HG03064 (cell line): ENCODE measurements at regions not wholly inside any gene's neighbourhood (a gene's known extent, or its start where the extent isn't known, plus 50 kb on each side); places are given as distances from the start of the nearest gene placed in this dataset.
"Not testable (repeated sequence)": the region's sequence is repeated elsewhere in the genome, so short reads cannot be mapped to it uniquely, and the experiment has no call there.

Experiments
- ATAC-seq: cut with Tn5 transposase; IDR thresholded peaks from one replicate; pipeline ENCODE4 v1.9.1; 2021; ENCODE audit warnings: low read depth; ENCODE audit not compliant: unreplicated experiment

DNA sequence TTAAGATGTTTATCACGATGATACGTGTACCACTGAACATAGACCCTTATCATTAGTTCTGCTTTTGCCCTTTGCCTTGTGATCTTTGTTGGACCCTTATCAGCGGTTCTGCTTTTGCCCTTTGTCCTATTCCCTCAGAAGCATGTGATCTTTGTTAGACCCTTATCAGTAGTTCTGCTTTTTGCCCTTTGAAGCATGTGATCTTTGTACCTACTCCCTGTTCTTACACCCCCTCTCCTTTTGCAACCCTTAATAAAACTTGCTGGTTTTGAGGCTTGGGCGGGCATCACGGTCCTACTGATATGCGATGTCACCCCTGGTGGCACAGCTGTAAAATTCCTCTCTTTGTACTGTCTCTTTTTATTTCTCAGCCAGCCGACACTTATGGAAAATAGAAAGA is 117.0 kb downstream of the SDHAF3 start:
- not testable (repeated sequence) for ATAC-seq

DNA sequence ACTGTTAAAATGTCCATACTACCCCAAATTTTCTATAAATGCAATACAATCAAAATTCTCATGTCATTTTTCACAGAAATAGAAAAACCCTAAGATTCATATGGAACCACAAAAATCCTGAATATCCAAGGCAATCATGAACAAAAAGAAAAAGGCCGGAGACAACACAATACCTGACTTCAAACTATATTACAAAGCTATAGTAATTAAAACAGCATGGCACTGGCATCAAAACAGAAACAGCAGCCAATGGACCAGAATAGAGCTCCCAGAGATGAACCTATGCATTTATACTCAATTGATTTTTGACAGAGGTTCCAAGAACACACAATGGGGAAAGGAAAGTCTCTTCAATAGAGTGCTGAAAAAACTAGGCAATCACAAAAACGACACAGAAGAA is 128.8 kb downstream of the SDHAF3 start:
- no peak for ATAC-seq

DNA sequence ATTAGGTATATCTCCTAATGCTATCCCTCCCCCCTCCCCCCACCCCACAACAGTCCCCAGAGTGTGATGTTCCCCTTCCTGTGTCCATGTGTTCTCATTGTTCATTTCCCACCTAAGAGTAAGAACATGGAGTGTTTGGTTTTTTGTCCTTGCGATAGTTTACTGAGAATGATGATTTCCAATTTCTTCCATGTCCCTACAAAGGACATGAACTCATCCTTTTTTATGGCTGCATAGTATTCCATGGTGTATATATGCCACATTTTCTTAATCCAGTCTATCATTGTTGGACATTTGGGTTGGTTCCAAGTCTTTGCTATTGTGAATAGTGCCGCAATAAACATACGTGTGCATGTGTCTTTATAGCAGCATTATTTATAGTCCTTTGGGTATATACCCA is 140.7 kb downstream of the SDHAF3 start:
- ATAC-seq, result not testable (repeated sequence)

DNA sequence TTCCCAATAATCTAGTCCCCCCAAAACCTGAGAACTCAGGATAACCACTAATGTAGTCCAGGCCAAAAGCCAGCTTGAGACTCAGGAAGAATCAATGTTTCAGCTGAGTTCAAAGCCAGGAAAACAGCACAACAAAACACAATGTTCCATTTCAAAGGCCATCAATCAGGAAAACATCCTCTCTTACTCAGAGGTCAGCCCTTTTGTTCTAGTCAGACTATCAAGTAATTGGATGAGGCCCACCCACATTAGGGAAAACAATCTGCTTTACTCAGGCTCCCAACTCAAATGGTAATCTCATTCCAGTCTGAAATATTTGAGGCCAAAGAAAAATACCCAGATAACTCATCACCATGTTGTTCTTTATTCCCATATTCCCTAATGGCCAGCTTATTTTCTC is 152.2 kb downstream of the SDHAF3 start:
- ATAC-seq, result no peak

DNA sequence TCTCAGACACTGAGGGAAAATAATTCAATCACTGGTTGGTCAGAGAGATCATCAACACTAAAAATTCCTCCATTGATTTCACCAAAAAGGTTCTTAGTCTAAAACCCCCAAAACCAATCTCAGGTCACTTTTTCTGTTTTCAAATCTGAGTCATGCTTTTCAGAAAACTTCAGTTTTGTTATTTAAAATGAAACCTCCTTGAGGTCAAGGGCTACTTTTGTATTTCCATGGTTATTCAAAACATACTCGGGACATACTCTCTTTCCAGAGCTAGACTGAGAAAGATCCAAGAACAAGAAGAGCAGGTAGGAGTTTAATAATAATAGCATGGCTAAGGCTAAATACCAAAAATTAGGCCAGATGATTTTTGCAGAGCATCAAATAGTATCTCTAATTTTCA is 152.8 kb downstream of the SDHAF3 start:
- ATAC-seq, result no peak

DNA sequence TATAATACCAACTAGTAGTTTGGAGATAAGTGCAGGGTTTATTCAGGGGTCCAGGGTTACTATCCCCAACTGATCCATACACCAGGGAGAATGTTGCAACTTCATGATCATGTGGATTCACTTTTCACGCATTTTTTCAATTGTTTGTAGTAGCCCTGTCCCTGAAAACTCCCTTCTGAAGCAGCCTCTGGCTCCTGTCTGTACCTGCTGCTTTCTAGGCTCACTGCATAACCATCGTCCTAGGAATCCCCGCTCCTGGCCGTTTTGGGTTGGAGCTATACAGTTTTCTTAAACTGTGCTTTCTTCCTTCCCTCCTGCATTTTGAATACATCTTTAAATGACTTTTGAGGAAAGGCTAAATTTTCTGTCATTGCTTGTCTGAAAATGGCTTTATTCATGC is 154.1 kb downstream of the SDHAF3 start:
- no peak for ATAC-seq

DNA sequence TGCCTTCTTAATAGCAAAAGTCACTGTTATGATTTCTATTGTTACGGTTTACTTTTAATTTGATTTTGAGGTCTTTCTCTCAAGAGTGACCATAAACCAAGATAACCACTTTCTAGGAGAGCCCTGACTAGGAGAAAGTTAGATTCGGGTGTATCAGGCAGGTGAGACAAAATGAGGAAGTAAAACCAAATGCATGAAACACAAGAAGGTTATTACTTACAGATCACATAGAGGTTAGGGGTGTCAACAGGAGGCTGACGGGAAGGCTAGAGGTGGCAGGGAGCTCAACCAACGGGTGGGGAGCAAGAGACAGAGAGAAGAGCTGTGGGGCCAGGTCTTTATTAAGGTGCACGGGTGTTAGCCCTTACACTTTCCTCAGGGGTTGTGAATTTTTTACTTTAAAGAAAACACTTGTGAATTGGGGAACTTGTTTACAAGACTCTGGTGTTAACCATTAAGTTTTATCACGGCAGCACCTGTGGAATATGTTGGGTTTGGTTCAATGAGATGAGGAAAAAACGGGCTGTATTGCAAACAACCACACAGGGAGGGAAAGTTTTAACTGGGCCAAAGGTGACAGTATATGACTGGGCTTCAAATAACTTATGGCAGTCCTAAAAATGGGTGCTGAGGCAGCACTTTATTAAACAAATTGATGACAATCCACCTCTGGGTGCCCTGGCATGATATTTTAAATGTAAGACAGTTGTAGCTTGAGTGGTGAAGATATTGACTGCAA is 154.9 kb downstream of the SDHAF3 start:
- no peak for ATAC-seq

DNA sequence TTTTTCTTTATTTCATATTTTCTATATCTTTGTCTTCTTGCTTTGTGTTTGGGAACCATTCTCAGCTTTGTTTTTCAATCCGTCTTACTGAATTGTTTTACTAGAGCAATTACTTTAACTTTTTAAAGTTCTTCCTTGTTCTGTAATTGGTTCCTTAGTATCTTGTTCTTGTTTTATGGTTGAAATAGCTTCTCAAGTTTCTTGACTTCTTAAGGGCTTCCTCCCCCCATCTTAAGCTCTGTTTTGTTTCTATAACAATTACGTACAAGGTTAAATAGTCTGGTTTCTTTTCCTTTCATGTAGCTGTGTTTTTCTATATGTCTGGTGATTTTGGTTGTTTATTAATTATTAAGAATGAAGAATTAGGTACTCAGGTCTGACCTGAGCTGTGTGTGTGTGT is 158.0 kb downstream of the SDHAF3 start:
- no peak for ATAC-seq

DNA sequence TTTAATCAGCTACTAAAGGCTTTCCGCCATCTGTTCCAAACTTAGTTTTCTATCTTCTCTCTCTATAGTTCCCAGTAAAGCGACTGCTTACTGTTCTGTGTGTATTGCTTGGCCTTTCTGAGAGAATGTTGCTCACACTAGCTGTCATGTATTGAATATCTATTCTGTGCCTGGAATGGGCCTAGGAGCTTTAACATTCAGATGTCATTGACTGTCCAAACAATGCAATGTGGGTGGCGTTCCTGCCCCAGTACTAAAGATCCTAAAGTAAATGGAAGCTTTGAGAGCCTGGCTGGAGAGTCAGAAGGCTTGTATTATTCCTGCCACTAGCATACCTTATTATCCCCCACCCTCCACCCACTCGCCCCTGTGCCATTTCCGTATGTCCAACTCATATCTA is 163.5 kb downstream of the SDHAF3 start:
- no peak for ATAC-seq

DNA sequence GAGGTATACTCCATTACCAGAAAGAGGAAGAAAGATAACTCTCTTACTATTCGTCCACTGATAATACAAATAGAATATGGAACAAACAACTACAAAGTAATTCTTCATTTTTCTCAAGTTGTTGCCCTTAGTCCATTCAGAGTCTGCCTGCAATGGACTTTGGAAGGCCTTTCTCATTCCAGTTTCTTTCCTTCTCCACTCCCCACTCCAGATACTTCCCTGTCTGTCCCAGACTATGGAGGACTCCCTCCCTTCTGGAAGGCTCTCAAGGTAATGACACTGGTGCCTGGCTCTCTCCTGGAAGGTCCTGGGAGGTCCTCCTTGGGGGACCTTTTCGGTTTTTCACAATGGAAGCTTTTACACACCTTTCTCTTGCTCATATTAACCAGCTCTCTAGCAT is 167.8 kb downstream of the SDHAF3 start:
- ATAC-seq, result no peak

DNA sequence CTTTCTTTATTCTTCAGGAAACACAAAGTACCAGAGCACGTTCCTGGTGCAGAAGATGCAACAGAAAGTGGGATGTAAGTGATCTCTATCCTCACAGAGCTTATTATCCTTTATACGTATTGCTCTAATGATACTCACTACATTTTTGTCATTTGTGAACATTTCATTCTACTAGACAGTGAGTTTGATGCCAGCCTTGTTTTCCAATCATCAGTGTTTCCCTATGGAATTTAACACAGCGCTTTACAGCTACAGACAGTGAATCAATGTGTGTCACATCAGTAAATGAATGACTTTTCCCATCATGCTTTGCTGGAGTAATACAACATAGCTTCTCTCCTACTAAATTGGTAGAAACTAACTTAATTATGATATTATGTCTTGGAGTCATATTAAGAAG is 175.5 kb downstream of the SDHAF3 start:
- no peak for ATAC-seq

DNA sequence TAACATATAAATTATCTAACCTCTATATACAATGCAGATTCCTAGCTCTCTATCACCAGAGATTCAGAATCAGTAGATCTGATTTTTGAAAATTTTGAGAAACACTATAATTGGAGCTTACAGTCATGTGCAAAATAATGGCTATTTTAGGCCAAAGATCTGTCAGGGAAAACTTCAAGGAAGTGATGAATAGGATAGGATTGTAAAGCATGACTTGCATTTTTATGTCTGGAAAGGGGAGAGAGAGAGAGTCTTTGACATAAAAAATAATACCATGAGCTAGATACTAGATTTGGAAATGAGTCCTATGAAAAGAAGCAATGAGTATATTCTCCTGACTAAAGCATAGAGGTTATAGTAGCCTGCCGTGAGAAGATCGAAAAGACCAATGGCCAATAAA is 181.1 kb downstream of the SDHAF3 start:
- ATAC-seq, result no peak

DNA sequence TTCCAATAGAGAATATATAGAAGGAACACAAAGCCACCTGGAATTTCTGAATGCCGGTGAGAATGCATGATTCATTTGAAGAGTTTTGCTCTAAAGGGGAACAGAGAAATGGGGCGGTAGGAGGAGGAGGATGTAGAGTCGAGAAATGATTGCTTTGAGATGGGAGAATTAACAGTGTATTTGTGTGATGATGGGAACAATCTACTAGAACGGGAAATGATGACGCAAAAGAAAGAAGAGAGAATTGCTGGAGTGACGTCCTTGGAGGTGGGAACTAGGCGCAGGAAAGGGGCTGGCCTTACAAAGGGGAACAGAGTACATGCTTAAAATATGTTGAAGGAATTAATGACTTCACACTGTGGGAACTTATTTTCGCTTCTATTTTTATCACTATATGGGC is 188.1 kb downstream of the SDHAF3 start:
- no peak for ATAC-seq

DNA sequence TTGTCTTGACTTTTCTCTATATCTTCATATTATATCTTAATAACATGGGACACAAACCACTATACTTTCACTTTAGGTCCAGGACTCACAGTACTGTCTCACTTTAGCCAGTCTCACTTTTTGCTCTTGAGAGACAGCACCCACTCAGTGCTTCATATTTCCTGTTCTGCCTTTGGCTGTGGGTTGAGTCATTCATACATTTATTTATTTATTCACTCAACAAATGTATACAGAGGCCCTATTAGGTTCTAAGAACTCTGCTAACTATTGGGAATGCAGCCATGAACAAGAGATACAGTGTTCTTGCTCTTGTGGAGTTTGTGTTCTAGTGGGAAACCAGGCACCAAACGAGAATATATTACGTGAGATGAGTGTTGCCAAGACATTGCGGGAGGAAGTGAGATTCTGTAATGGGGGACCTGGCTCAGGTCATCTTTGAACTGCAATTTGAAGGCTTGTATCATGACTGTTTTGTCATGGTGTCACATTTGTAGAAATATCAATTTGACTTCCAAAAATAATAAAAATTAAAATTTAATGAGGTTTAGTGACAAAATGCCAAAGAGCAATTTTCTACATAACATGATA is 190.1 kb downstream of the SDHAF3 start:
- ATAC-seq, result no peak

DNA sequence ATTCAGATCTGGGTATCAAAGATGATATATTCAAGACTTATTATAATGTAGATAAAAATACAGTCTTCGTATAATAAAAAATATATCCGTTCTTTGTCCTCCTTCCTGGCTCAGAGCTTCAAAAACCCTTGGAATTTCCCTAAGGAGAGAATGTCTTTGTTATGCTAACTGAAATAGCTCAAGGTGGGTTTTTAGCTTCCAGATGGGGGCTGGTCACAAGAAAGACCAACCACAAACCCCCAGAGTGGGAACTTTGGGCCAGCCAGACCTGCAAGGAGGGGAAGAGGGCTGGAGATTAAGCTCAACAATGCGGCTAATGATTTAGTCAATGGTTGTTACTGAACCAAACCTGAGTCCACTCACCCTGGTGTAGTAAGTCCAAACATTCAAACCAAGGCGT is 196.4 kb downstream of the SDHAF3 start:
- ATAC-seq, result no peak

DNA sequence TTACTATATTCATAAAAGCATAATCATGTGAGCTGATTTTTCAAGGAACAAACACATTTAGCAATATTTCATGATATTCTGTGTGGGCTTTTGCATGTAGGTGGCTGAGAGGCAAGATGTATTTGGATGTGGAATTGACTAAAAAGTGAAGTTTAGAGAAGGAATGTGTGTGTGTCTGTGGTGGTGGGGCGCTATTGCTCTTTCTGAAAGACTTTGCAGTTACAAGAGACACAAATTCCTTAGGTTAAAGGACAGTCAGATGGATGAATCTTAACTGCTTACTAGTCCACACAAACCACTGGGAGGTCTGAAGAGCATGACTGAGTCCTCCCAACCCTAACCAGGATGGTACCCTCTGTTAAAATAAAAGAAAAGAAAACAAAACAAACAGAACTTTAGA is 200.1 kb downstream of the SDHAF3 start:
- no peak for ATAC-seq

DNA sequence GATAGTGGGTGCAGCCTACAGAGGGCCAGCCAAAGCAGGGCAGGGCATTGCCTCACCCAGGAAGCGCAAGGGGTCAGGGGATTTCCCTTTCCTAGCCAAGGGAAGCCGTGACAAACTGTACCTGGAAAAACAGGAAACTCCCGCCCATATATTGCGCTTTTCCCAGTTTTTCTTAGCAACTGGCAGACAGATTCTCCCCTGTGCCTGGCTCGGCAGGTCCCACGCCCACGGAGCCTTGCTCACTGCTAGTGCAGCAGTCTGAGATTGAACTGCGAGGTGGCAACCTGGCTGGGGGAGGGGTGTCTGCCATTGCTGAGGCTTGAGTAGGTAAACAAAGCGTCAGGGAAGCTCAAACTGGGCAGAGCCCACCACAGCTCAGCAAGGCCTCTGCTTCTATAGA is 212.4 kb downstream of the SDHAF3 start:
- not testable (repeated sequence) for ATAC-seq

DNA sequence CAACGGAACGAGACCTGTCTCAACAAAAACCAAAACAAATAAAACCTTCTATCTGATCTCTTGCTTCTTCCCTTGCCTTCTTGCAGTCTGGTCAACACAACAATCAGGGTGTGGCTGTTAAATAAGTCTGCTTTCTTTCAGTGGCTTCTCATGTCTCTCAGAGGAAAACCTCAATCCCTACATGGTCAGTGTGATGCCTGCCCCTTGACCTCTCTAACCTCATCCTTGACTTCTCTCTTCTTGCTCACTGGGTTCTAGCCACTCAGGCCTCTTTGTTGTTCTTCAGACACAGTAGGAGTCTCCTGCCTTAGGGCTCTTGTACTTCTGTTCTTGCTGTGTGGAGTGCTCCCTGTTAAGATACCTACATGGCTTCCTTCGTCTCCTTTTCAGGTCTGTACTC is 220.4 kb downstream of the SDHAF3 start:
- no peak for ATAC-seq

DNA sequence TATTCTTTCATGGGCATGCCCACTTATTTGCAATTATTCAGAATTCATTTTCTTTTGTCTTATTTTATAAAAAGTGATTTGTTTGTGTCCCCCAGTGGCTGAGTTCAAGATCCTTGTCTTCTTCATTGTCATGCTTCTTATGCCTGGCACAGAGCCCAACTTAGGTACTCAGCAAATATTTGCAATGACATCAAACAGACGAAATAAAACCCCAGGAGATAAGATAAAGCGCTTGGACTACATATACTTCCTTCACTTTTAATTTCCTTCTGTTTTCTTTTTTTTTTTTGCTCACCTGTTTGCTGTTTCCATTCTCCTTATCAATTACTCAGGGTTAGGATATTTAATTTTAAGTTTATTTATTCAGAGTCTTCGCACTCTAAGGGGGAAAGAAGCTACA is 225.0 kb downstream of the SDHAF3 start:
- ATAC-seq, result no peak

DNA sequence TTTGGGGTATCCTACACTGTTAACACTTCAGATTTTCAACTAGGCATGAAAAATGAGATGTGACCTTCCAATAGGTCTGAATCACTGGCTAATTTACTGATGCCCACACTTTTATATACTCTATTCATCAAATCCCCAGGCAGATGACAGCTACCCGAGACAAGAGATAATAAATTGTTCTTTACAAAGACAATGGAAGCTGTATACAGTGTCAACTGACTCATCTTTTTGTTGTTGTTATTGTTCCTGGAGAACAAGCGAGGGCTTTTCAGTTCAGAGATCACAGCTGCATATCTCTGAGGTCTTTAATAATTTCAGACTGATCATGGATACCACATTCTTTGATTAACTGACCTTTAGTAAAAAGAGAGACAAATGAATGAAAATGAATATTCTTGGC is 228.9 kb downstream of the SDHAF3 start:
- no peak for ATAC-seq

DNA sequence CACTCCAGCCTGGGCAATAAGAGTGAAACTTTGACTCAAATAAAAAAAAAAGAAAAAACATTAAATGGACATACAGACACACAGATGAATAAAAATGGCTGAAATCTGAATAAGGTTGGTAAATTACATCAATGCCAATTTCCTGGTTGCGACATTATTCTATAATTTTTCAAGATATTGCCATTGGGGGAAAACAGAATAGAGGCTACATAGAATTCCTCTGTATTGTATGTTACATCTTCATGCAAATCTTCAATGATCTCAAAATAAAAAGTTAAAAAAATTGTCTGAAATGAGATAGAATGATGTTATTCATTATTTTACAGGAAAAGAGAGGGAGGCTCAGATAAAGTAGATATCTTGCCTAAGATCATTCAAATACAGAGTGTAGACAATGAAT is 234.0 kb downstream of the SDHAF3 start:
- ATAC-seq, result no peak

DNA sequence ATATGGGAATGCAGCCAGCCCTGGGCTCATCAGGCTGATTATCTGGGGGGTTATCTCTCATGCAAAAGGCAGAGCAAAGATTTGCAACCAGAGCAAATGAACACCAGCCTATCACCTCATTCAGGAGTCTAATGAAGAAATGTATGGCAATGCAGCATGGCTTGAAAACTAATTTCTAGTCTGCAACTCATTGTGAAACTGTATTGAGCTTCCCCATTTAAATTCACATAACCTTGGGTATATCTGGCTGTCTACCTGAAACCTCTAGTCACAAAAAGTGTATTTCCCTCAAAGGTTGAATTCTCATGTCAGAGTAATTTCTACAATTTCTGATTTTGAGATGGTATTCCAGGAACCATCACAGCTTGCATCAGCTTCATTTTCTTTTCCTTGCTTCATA is 240.0 kb downstream of the SDHAF3 start:
- ATAC-seq, result no peak

DNA sequence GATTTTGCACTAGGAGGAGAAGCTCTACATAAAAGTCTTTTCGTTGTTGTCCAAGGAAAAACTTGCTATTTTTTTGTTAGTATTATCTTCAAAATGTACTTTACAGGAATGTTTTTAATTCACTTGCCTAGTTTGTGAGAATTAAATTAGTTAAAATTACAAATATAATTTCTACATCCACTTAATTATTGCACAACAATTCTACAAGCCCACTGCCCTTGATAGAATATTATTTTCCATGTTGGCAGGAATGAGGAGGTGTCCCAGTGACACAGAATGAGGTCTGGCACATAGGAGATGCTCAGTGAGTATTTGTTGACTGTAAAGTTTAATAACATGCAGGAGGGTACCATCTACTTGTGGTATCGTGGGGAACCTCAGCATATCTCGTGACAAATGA is 255.4 kb downstream of the SDHAF3 start:
- ATAC-seq, result no peak
